Glomerular visceral epithelial cell (primary cell): ENCODE measurements at regions not wholly inside any gene's neighbourhood (a gene's known extent, or its start where the extent isn't known, plus 50 kb on each side); places are given as distances from the start of the nearest gene placed in this dataset.
"Not testable (repeated sequence)": the region's sequence is repeated elsewhere in the genome, so short reads cannot be mapped to it uniquely, and the experiment has no call there.

ENCODE experiments used
- DNase-seq: peaks from one replicate; pipeline ENCODE4 v3.0.0-alpha.2; 2016; ENCODE audit errors: extremely low spot score

DNA sequence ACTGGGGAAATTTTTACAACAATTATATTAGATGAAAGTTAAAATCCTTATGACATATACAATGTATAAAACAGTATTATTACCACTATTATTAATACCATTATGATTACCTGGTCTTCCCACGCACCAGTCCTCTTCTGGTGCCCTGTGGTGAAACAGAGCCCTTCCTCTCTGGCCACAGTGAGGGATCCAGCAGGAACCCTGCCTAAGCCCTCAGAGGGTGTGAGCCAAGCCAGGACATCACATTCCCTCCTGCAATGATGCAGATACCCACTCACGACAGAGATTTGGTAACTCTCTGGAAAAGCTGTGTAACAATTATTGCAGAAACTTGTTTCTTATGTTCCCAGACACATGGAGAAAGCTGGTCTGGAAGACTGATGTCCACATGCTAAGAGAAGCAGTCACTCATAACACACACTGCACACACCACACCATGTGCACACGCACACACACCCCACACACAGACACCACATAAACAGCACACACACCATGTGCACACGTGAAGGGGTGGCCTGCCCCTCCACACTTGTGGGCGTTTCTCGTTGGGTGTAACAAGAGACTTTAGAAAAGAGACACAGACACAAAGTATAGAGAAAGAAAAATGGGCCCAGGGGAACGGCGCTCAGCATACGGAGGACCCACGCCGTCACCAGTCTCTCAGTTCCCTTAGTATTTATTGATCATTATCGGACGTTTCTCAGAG lies 1373.8 kb upstream of the DEFB115 start:
- DNase-seq, result not testable (repeated sequence)

GRCh38 chr20:29884322-29884721 lies 1373.1 kb upstream of the DEFB115 start:
- not testable (repeated sequence) for DNase-seq

DNA sequence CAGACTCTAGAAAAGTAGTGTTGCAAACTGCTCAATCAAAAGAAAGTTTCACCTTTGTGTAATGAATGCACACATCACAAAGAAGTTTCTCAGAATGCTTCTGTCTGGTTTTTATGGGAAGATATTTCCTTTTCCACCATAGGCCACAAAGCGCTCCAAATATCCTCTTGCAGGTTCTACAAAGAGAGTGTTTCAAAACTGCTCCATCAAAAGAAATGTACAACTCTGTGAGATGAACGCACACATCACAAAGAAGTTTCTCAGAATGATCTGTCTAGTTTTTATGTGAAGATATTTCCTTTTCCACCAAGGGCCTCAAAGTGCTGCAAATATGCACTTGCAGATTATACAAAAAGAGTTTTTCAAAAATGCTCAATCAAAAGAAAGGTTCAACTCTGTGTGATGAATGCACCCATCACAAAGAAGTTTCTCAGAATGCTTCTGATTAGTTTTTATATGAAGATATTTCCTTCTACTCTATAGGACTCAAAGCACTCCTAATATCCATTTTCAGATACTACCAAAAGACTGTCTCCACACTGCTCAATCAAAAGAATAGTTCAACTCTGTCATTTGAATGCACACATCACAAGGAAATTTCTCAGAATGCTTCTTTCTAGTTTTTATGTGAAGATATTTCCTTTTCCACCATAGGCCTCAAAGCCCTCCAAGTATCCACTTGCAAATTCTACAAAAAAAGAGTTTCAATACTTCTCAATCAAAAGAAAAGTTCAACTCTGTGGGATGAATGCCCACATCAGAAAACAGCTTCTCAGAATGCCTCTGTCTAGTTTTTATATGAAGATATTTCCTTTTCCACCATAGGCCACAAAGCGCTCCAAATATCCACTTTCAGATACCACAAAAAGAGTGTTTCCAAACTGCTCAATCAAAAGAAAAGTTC lies 1371.9 kb upstream of the DEFB115 start:
- not testable (repeated sequence) for DNase-seq

DNA sequence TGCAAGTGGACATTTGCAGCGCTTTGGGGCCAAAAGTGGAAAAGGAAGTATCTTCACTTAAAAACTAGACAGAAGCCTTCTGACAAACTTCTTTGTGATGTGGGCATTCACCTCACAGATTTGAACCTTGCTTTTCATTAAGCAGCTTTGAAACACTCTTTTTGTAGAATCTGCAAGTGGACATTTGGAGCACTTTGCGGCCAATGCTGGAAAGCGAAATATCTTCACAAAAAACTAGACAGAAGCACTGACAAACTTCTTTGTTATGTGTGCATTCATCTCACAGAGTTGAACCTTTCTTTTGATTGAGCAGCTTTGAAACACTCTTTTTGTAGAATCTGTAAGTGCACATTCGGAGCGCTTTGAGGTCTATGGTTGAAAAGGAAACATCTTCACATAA lies 1365.9 kb upstream of the DEFB115 start:
- DNase-seq, result not testable (repeated sequence)
